ENCODE measurements at regions not wholly inside any gene's neighbourhood (a gene's known extent, or its start where the extent isn't known, plus 50 kb on each side); places are given as distances from the start of the nearest gene placed in this dataset.

DNA sequence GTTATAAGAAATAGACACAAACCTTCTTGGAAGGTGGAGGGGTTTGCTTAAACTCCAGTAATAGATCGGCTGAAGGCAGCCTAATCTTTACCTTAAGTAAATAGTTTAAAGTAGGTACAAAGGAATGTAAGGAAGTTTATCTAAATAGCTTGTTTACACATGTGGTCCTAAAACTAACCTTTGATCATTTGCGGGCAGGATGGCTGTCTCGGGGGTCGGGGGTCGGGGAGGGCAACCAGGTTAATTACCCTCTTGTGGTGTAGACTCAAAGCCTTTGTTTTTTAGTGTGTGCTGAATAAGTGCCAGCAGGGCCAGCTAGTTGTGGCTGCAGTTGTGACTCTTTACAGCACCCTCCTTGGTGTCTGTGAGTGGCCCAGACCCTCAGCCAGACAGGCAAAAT, 256.9 kb upstream of the SESN3 start (continued):
- TF ChIP-seq, protein P1, sequence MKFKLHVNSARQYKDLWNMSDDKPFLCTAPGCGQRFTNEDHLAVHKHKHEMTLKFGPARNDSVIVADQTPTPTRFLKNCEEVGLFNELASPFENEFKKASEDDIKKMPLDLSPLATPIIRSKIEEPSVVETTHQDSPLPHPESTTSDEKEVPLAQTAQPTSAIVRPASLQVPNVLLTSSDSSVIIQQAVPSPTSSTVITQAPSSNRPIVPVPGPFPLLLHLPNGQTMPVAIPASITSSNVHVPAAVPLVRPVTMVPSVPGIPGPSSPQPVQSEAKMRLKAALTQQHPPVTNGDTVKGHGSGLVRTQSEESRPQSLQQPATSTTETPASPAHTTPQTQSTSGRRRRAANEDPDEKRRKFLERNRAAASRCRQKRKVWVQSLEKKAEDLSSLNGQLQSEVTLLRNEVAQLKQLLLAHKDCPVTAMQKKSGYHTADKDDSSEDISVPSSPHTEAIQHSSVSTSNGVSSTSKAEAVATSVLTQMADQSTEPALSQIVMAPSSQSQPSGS (IDR thresholded peaks at IDR 0.05; ENCODE audit: low read length): no peak
- TF ChIP-seq HDAC2 (IDR thresholded peaks at IDR 0.05; ENCODE audit: borderline replicate concordance in 1 of 2, low read depth in 2 of 2, low read length in 2 of 2): no peak
- TF ChIP-seq TAF7 (optimal IDR thresholded peaks at IDR 0.05; ENCODE audit: borderline replicate concordance, low read depth, low read length): no peak
- TF ChIP-seq ASH2L (IDR thresholded peaks at IDR 0.05; ENCODE audit: low read length): no peak
